H9 (cell line): ENCODE measurements at regions not wholly inside any gene's neighbourhood (a gene's known extent, or its start where the extent isn't known, plus 50 kb on each side); places are given as distances from the start of the nearest gene placed in this dataset.

ENCODE experiments used
- DNase-seq: peaks from one replicate; pipeline ENCODE4 v3.0.0-alpha.2; 2017
- H2AFZ ChIP-seq: one replicate; pipeline ENCODE4 v1.6.1; 2013; ENCODE audit warnings: mild to moderate bottlenecking, low read length, control low read depth, moderate library complexity
- H2AK5ac ChIP-seq: 2 replicates; pipeline ENCODE4 v1.6.1; 2013; ENCODE audit warnings: low read length, control low read depth, mixed read lengths; ENCODE audit not compliant: insufficient read length
- H2BK120ac ChIP-seq: one replicate; pipeline ENCODE4 v1.6.1; 2013; ENCODE audit warnings: low read depth, mild to moderate bottlenecking, low read length, control low read depth, inconsistent platforms; ENCODE audit not compliant: poor library complexity, severe bottlenecking
- H2BK12ac ChIP-seq: 2 replicates; pipeline ENCODE4 v1.6.1; 2013; ENCODE audit warnings: low read length, control low read depth, mixed read lengths, low read depth; ENCODE audit not compliant: insufficient read length
- H2BK15ac ChIP-seq: 2 replicates; pipeline ENCODE4 v1.6.1; 2013; ENCODE audit warnings: low read depth, low read length, control low read depth
- H2BK20ac ChIP-seq: one replicate; pipeline ENCODE4 v1.6.1; 2013; ENCODE audit warnings: low read depth, mild to moderate bottlenecking, low read length, control low read depth, inconsistent platforms; ENCODE audit not compliant: poor library complexity, severe bottlenecking
- H2BK5ac ChIP-seq: 2 replicates; pipeline ENCODE4 v1.6.1; 2013; ENCODE audit warnings: low read length, control low read depth, mixed read lengths; ENCODE audit not compliant: insufficient read length
- H3K14ac ChIP-seq: 2 replicates; pipeline ENCODE4 v1.6.1; 2013; ENCODE audit warnings: low read length, control low read depth; ENCODE audit not compliant: insufficient read depth
- H3K18ac ChIP-seq: 2 replicates; pipeline ENCODE4 v1.6.1; 2013; ENCODE audit warnings: low read depth, mild to moderate bottlenecking, mixed read lengths, low read length, control low read depth; ENCODE audit not compliant: insufficient read length
- H3K23ac ChIP-seq: 2 replicates; pipeline ENCODE4 v1.6.1; 2013; ENCODE audit warnings: low read length, control low read depth, mixed read lengths, low read depth; ENCODE audit not compliant: insufficient read length
- H3K23me2 ChIP-seq: 2 replicates; pipeline ENCODE4 v1.6.1; 2013; ENCODE audit warnings: low read depth, mild to moderate bottlenecking, mixed read lengths, low read length, control low read depth; ENCODE audit not compliant: insufficient read length, poor library complexity, severe bottlenecking
- H3K27ac ChIP-seq: 2 replicates; pipeline ENCODE4 v1.5.1; 2013; ENCODE audit warnings: low read length, control low read depth, mixed read lengths, low read depth; ENCODE audit not compliant: insufficient read length
- H3K27me3 ChIP-seq: 2 replicates; pipeline ENCODE4 v1.6.1; 2013; ENCODE audit warnings: low read length, control low read depth, inconsistent platforms; ENCODE audit not compliant: insufficient read depth
- H3K4ac ChIP-seq: 2 replicates; pipeline ENCODE4 v1.6.1; 2013; ENCODE audit warnings: low read depth, mild to moderate bottlenecking, control low read depth, inconsistent platforms, low read length, moderate library complexity
- H3K4me1 ChIP-seq: 2 replicates; pipeline ENCODE4 v1.6.1; 2013; ENCODE audit warnings: low read length, control low read depth, inconsistent platforms; ENCODE audit not compliant: insufficient read depth
- H3K4me2 ChIP-seq: 2 replicates; pipeline ENCODE4 v1.6.1; 2013; ENCODE audit warnings: low read length, control low read depth, mixed read lengths; ENCODE audit not compliant: insufficient read length, insufficient read depth
- H3K56ac ChIP-seq: 2 replicates; pipeline ENCODE4 v1.6.1; 2013; ENCODE audit warnings: low read depth, mild to moderate bottlenecking, mixed read lengths, low read length, control low read depth; ENCODE audit not compliant: insufficient read length
- H3K79me1 ChIP-seq: 2 replicates; pipeline ENCODE4 v1.6.1; 2013; ENCODE audit warnings: low read depth, mild to moderate bottlenecking, moderate library complexity, low read length, control low read depth, inconsistent platforms; ENCODE audit not compliant: insufficient read depth, poor library complexity, severe bottlenecking
- H3K79me2 ChIP-seq: 2 replicates; pipeline ENCODE4 v1.6.1; 2013; ENCODE audit warnings: low read length, control low read depth, inconsistent platforms; ENCODE audit not compliant: insufficient read depth
- H3K9ac ChIP-seq: 2 replicates; pipeline ENCODE4 v1.6.1; 2013; ENCODE audit warnings: low read length, control low read depth, mixed read lengths; ENCODE audit not compliant: insufficient read length; ENCODE audit errors: extremely low read depth
- H3K9me3 ChIP-seq: one replicate; pipeline ENCODE4 v1.6.1; 2013; ENCODE audit warnings: low read depth, low read length, inconsistent platforms; ENCODE audit not compliant: control insufficient read depth
- H3T11ph ChIP-seq: one replicate; pipeline ENCODE4 v1.6.1; 2013; ENCODE audit warnings: mild to moderate bottlenecking, low read length, control low read depth, inconsistent platforms
- H4K20me1 ChIP-seq: one replicate; pipeline ENCODE4 v1.6.1; 2013; ENCODE audit not compliant: control insufficient read depth, insufficient read length, insufficient read depth
- H4K5ac ChIP-seq: 2 replicates; pipeline ENCODE4 v1.6.1; 2013; ENCODE audit warnings: low read depth, mild to moderate bottlenecking, mixed read lengths, low read length, control low read depth; ENCODE audit not compliant: insufficient read length
- H4K8ac ChIP-seq: replicated peaks from 2 replicates; pipeline ENCODE4 v1.6.1; 2013; ENCODE audit warnings: low read length, control low read depth, mixed read lengths, low read depth; ENCODE audit not compliant: insufficient read length
- H4K91ac ChIP-seq: 2 replicates; pipeline ENCODE4 v1.6.1; 2013; ENCODE audit warnings: low read depth, mild to moderate bottlenecking, moderate library complexity, mixed read lengths, low read length, control low read depth; ENCODE audit not compliant: insufficient read length
- H3K27ac Mint-ChIP-seq, 3 experiments: 2 replicates in 2 of 3; 3 replicates in 1 of 3; pipeline ENCODE4 v1.8.0; 2020 to 2021; ENCODE audit warnings: mixed read lengths in 3 of 3, mild to moderate bottlenecking in 1 of 3, moderate library complexity in 1 of 3
- H3K27me3 Mint-ChIP-seq: 2 replicates; pipeline ENCODE4 v1.8.0; 2021; ENCODE audit warnings: low read depth, mild to moderate bottlenecking, moderate library complexity, mixed read lengths
- H3K36me3 Mint-ChIP-seq, 3 experiments: 2 replicates in 2 of 3; 3 replicates in 1 of 3; pipeline ENCODE4 v1.8.0; 2020 to 2021; ENCODE audit warnings: low read depth in 3 of 3, mixed read lengths in 3 of 3; ENCODE audit not compliant: insufficient read depth in 1 of 3
- H3K4me1 Mint-ChIP-seq, 2 experiments: 2 replicates each; pipeline ENCODE4 v1.8.0; 2020; ENCODE audit warnings: mixed read lengths in 2 of 2
- H3K4me3 Mint-ChIP-seq, 2 experiments: 2 replicates in 1 of 2; 3 replicates in 1 of 2; pipeline ENCODE4 v1.8.0; 2020 to 2021; ENCODE audit warnings: mild to moderate bottlenecking in 2 of 2, mixed read lengths in 2 of 2, moderate library complexity in 1 of 2
- H3K9me3 Mint-ChIP-seq, 2 experiments: 2 replicates in 1 of 2; 3 replicates in 1 of 2; pipeline ENCODE4 v1.8.0; 2020; ENCODE audit warnings: mild to moderate bottlenecking in 2 of 2, mixed read lengths in 2 of 2, moderate library complexity in 1 of 2
- CTCF ChIP-seq: fragments of 200-600 bp; sonication (generic); conservative IDR thresholded peaks from 3 replicates; pipeline ENCODE4 v1.8.0; 2021; ENCODE audit warnings: antibody characterized with exemption, mild to moderate bottlenecking
- WGBS: extraction: QIAGEN DNeasy Blood & Tissue Kit; methylation state at CpG from one replicate; pipeline ENCODE4 v1.1.7; 2013; ENCODE audit warnings: missing lambda C conversion rate, low lambda C conversion rate, mixed read lengths; ENCODE audit not compliant: insufficient read length; ENCODE audit errors: extremely low coverage; 5-methylcytosine and 5-hydroxymethylcytosine counted together

GRCh38 chr2:116224610-116225009 is 1589.9 kb upstream of the DDX18 start:
- no peak overlapping the region for H4K5ac ChIP-seq
- no peak overlapping the region for H3K56ac ChIP-seq
- no peaks in the 10 kb centered on the region for H4K20me1 ChIP-seq
- no peak for DNase-seq
- no peaks in the 10 kb centered on the region for H3K79me2 ChIP-seq
- H3K79me1 ChIP-seq: no peaks in the 10 kb centered on the region
- H2AFZ ChIP-seq: no peak overlapping the region
- no peak overlapping the region for H2BK20ac ChIP-seq
- no peaks in the 10 kb centered on the region for H3K23me2 ChIP-seq
- Mint-ChIP-seq H3K4me3 (no peak overlapping the region), H3K27me3 (no peaks in the 10 kb centered on the region), H3K36me3 (no peaks in the 10 kb centered on the region), H3K27ac (no peak overlapping the region), H3K9me3 (no peaks in the 10 kb centered on the region), H3K4me1 (no peaks in the 10 kb centered on the region)
- H2BK15ac ChIP-seq: no peak overlapping the region
- TF ChIP-seq CTCF: no peak
- H3K27ac ChIP-seq: no peak overlapping the region
- no peak overlapping the region for H2BK120ac ChIP-seq
- no peak overlapping the region for H2AK5ac ChIP-seq
- H2BK12ac ChIP-seq: no peak overlapping the region
- no peak overlapping the region for H2BK5ac ChIP-seq
- no peak overlapping the region for H3K4ac ChIP-seq
- H4K91ac ChIP-seq: no peak overlapping the region
- no CpG with 5 or more reads among the region's 6 CpGs for WGBS
- no peak overlapping the region for H3K9ac ChIP-seq
- H4K8ac ChIP-seq: no peak overlapping the region
- H3K4me1 ChIP-seq: no peaks in the 10 kb centered on the region
- no peak overlapping the region for H3K18ac ChIP-seq
- H3K23ac ChIP-seq: no peak overlapping the region
- H3K9me3 ChIP-seq: no peaks in the 10 kb centered on the region
- no peaks in the 10 kb centered on the region for H3K27me3 ChIP-seq
- no peak overlapping the region for H3K4me2 ChIP-seq
- no peak overlapping the region for H3K14ac ChIP-seq
- H3T11ph ChIP-seq: no peak overlapping the region
